Naive thymus-derived CD4-positive, alpha-beta T cell (primary cell): ENCODE measurements at regions not wholly inside any gene's neighbourhood (a gene's known extent, or its start where the extent isn't known, plus 50 kb on each side); places are given as distances from the start of the nearest gene placed in this dataset.

Experiments used
- ATAC-seq: fragments of 150-1000 bp; cut with Tn5 transposase; 2 replicates; pipeline ENCODE4 v1.10.0; 2021; ENCODE audit warnings: mild to moderate bottlenecking, moderate library complexity
- CTCF ChIA-PET: fragments of 350-600 bp; sonication (Branson Sonifier 250); formaldehyde crosslinking; loops from one replicate; lab custom pipeline; 2021; ENCODE audit warnings: antibody characterized with exemption; lab: Charles Lee
- POLR2A ChIA-PET: fragments of 350-600 bp; sonication (Branson Sonifier 250); formaldehyde crosslinking; loops from one replicate; lab custom pipeline; 2021; ENCODE audit warnings: antibody characterized with exemption, inconsistent platforms; lab: Charles Lee
- DNase-seq, 9 donors: peaks; one replicate each; pipeline versions ENCODE4 v3.0.0 to v3.0.0-alpha.2; 2020 to 2022; ENCODE audit warnings: mixed read lengths in 1 of 9
- H3K27ac ChIP-seq: one replicate; pipeline ENCODE4 v1.7.0; 2013; ENCODE audit warnings: mild to moderate bottlenecking, low read depth, low read length, moderate library complexity
- H3K27me3 ChIP-seq, 2 donors: one replicate each; pipeline ENCODE4 v1.7.0; 2013; ENCODE audit warnings: low read length in 2 of 2, mild to moderate bottlenecking in 2 of 2, moderate library complexity in 2 of 2; ENCODE audit not compliant: control insufficient read depth in 2 of 2, insufficient read depth in 2 of 2
- H3K36me3 ChIP-seq, 3 experiments: 1 replicate in 2 of 3; 2 replicates in 1 of 3; pipeline ENCODE4 v1.7.0; 2013; ENCODE audit warnings: low read length in 3 of 3, mild to moderate bottlenecking in 3 of 3, moderate library complexity in 1 of 3; ENCODE audit not compliant: insufficient read depth in 3 of 3, control insufficient read depth in 2 of 3
- H3K4me1 ChIP-seq, 2 donors: one replicate each; pipeline ENCODE4 v1.7.0; 2013; ENCODE audit warnings: low read length in 2 of 2, mild to moderate bottlenecking in 2 of 2, moderate library complexity in 1 of 2; ENCODE audit not compliant: control insufficient read depth in 2 of 2, insufficient read depth in 2 of 2
- H3K4me3 ChIP-seq: 2 replicates; pipeline ENCODE4 v1.7.0; 2013; ENCODE audit warnings: mild to moderate bottlenecking, low read length
- H3K9me3 ChIP-seq, 3 experiments: 1 replicate in 2 of 3; 2 replicates in 1 of 3; pipeline ENCODE4 v1.7.0; 2013; ENCODE audit warnings: low read length in 3 of 3; ENCODE audit not compliant: control insufficient read depth in 2 of 3
- H3K27ac Mint-ChIP-seq, 9 donors: one replicate each; pipeline ENCODE4 v1.8.0; 2020 to 2022; ENCODE audit warnings: mixed read lengths in 9 of 9, mild to moderate bottlenecking in 8 of 9, moderate library complexity in 5 of 9, inconsistent platforms in 2 of 9
- H3K27me3 Mint-ChIP-seq, 5 donors: one replicate each; pipeline ENCODE4 v1.8.0; 2021 to 2022; ENCODE audit warnings: mixed read lengths in 5 of 5, mild to moderate bottlenecking in 1 of 5
- H3K36me3 Mint-ChIP-seq, 5 donors: one replicate each; pipeline ENCODE4 v1.8.0; 2020 to 2022; ENCODE audit warnings: mixed read lengths in 5 of 5, mild to moderate bottlenecking in 3 of 5, inconsistent platforms in 1 of 5
- H3K4me1 Mint-ChIP-seq, 7 donors: one replicate each; pipeline ENCODE4 v1.8.0; 2020 to 2022; ENCODE audit warnings: mixed read lengths in 7 of 7, mild to moderate bottlenecking in 3 of 7, inconsistent platforms in 1 of 7
- H3K4me3 Mint-ChIP-seq, 10 donors: one replicate each; pipeline ENCODE4 v1.8.0; 2020 to 2022; ENCODE audit warnings: mild to moderate bottlenecking in 10 of 10, mixed read lengths in 10 of 10, moderate library complexity in 6 of 10, inconsistent platforms in 2 of 10
- H3K9me3 Mint-ChIP-seq, 11 donors: one replicate each; pipeline ENCODE4 v1.8.0; 2020 to 2022; ENCODE audit warnings: mixed read lengths in 11 of 11, mild to moderate bottlenecking in 4 of 11, inconsistent platforms in 1 of 11, moderate library complexity in 1 of 11
- intact Hi-C, 2 donors: fragments of 100-400 bp; cut with micrococcal nuclease; formaldehyde crosslinking; loops; one replicate each; pipeline ENCODE4 v1.15.1; 2023

- CTCF ChIA-PET, result interaction anchor here (0.6 kb wide), 1 partner anchor 11 kb away, joined by 3 read pairs; no protein-coding TSS in a partner anchor
- ATAC-seq (no peak), DNase-seq (no peak)
- POLR2A ChIA-PET, result no interaction called here
- H3K4me3 ChIP-seq, result no peak overlapping the region
- no peaks in the 10 kb centered on the region for H3K36me3 ChIP-seq
- no peaks in the 10 kb centered on the region for H3K4me1 Mint-ChIP-seq
- H3K27me3 ChIP-seq, result peaks cover 0 to 6% of the 10 kb centered on the region in 2 donors
- H3K9me3 ChIP-seq, result no peaks in the 10 kb centered on the region
- no peak overlapping the region for H3K27ac Mint-ChIP-seq
- no peak overlapping the region for H3K4me3 Mint-ChIP-seq
- H3K27me3 Mint-ChIP-seq, result peaks cover 26 to 53% (median 44%) of the 10 kb centered on the region in 5 donors
- H3K9me3 Mint-ChIP-seq, result peaks cover 0 to 2% (median 0%) of the 10 kb centered on the region in 11 donors
- H3K27ac ChIP-seq, result no peak overlapping the region
- no peaks in the 10 kb centered on the region for H3K4me1 ChIP-seq
- H3K36me3 Mint-ChIP-seq, result no peaks in the 10 kb centered on the region
- intact Hi-C loops, result no loop called here
Observed at GRCh38 chr2:19488009-19488691, 129.7 kb upstream of the OSR1 start.

DNA sequence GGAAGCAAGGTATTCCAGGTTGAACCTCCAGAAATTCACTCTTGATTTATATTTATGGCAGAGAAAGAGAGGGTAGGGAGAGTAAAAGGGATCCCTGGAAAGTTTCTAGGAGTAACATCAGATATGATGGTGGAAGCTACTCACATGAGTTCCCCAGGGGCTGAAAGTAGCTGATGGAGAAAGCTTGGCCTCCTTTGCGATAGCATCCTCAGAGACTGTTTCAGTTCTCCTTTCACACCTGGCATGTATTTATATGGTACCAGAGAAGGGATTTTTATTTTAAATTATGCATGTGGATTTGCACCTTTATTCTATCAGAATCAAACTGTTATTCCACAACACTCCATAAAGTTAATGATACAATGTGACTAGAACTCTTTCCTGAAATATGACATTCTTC lies 126.3 kb upstream of the OSR1 start:
- H3K27me3 Mint-ChIP-seq, result peaks cover 14 to 29% (median 23%) of the 10 kb centered on the region in 5 donors
- Histone ChIP-seq H3K4me3 (no peak overlapping the region), H3K36me3 (no peaks in the 10 kb centered on the region), H3K27me3 (peaks cover 0 to 6% of the 10 kb centered on the region in 2 donors), H3K27ac (no peak overlapping the region), H3K9me3 (no peaks in the 10 kb centered on the region), H3K4me1 (no peaks in the 10 kb centered on the region)
- no peak overlapping the region for H3K4me3 Mint-ChIP-seq
- H3K27ac Mint-ChIP-seq, result no peak overlapping the region
- no peaks in the 10 kb centered on the region for H3K4me1 Mint-ChIP-seq
- H3K9me3 Mint-ChIP-seq, result peaks cover 0 to 4% (median 0%) of the 10 kb centered on the region in 11 donors
- H3K36me3 Mint-ChIP-seq, result peaks cover 0 to 5% (median 0%) of the 10 kb centered on the region in 5 donors
- intact Hi-C loops, result no loop called here
- ChIA-PET CTCF (no interaction called here), POLR2A (no interaction called here)
- no peak for DNase-seq
- ATAC-seq, result no peak

- intact Hi-C loops, result no loop called here
- H3K36me3 ChIP-seq, result no peaks in the 10 kb centered on the region
- CTCF ChIA-PET, result no interaction called here
Observed at GRCh38 chr2:19480673-19481072, 122.2 kb upstream of the OSR1 start.

DNA sequence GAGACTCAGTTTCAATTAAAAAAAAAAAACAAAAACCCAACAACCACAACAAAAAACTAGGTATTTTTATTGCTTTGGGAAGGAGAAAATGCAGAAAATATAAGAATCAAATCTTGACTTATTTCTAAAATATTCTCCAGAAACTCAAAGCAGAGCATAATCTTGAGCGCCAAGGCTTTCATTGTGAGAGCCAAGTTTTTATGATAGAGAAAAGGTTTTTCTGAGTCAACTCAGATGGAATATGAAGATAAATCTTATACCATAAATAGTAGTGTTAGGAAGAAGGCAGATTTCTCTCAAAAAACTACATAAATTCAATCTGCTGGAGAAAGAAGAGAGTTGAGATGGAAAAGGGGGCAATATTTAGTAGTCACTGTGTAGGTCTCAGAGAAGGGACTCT lies 121.2 kb upstream of the OSR1 start:
- no peak overlapping the region for H3K4me3 Mint-ChIP-seq
- peaks cover 0 to 8% (median 0%) of the 10 kb centered on the region in 11 donors for H3K9me3 Mint-ChIP-seq
- Histone ChIP-seq H3K9me3 (no peaks in the 10 kb centered on the region), H3K4me3 (no peak overlapping the region), H3K27me3 (no peaks in the 10 kb centered on the region), H3K36me3 (no peaks in the 10 kb centered on the region), H3K4me1 (peaks cover 0 to 2% of the 10 kb centered on the region in 2 donors), H3K27ac (no peak overlapping the region)
- H3K27me3 Mint-ChIP-seq, result peaks cover 15 to 45% (median 20%) of the 10 kb centered on the region in 5 donors
- peaks cover 0 to 5% (median 0%) of the 10 kb centered on the region in 5 donors for H3K36me3 Mint-ChIP-seq
- no peak for DNase-seq
- peaks cover 0 to 7% (median 6%) of the 10 kb centered on the region in 7 donors for H3K4me1 Mint-ChIP-seq
- no peak overlapping the region for H3K27ac Mint-ChIP-seq
- intact Hi-C loops, result no loop called here
- no peak for ATAC-seq
- ChIA-PET POLR2A (no interaction called here), CTCF (no interaction called here)

More at GRCh38 chr2:19480673-19481072, 122.2 kb upstream of the OSR1 start:
- peaks cover 0 to 2% (median 0%) of the 10 kb centered on the region in 7 donors for H3K4me1 Mint-ChIP-seq
- Histone ChIP-seq H3K4me1 (no peaks in the 10 kb centered on the region), H3K9me3 (no peaks in the 10 kb centered on the region), H3K27ac (no peak overlapping the region), H3K27me3 (no peaks in the 10 kb centered on the region), H3K4me3 (no peak overlapping the region)
- peaks cover 0 to 5% (median 0%) of the 10 kb centered on the region in 11 donors for H3K9me3 Mint-ChIP-seq
- H3K4me3 Mint-ChIP-seq, result no peak overlapping the region
- DNase-seq (no peak), ATAC-seq (no peak)
- peaks cover 11 to 37% (median 25%) of the 10 kb centered on the region in 5 donors for H3K27me3 Mint-ChIP-seq
- H3K27ac Mint-ChIP-seq, result no peak overlapping the region
- POLR2A ChIA-PET, result no interaction called here
- H3K36me3 Mint-ChIP-seq, result peaks cover 0 to 5% (median 0%) of the 10 kb centered on the region in 5 donors

DNA sequence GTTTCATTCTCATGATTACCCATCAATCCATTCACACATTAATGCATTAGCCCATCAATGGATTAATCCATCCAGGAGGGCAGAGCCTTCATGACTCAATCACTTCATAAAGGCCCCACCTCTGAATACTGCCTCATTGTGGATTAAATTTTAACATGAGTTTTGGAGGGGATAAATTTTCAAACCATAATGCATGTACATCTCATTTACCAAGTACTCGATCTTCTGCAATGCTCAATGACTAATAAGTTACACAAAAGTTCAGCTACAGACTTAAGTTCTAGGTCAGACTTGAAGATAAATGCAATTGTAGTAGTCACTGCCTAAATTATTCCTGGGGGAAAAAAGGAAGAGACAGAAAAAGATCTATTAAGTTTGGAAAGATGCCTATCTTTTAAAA lies 120.0 kb upstream of the OSR1 start:
- DNase-seq, result no peak
- Histone ChIP-seq H3K27me3 (no peaks in the 10 kb centered on the region), H3K4me1 (peaks cover 5 to 12% of the 10 kb centered on the region in 2 donors), H3K9me3 (no peaks in the 10 kb centered on the region), H3K4me3 (no peak overlapping the region), H3K27ac (no peak overlapping the region), H3K36me3 (no peaks in the 10 kb centered on the region)
- intact Hi-C loops, result no loop called here
- Mint-ChIP-seq H3K27me3 (peaks cover 15 to 54% (median 26%) of the 10 kb centered on the region in 5 donors), H3K4me1 (peaks cover 10 to 19% (median 17%) of the 10 kb centered on the region in 7 donors), H3K27ac (no peak overlapping the region), H3K4me3 (no peak overlapping the region), H3K9me3 (peaks cover 0 to 14% (median 3%) of the 10 kb centered on the region in 11 donors), H3K36me3 (peaks cover 0 to 5% (median 0%) of the 10 kb centered on the region in 5 donors)
- ChIA-PET POLR2A (no interaction called here), CTCF (no interaction called here)
- ATAC-seq, result no peak

DNA sequence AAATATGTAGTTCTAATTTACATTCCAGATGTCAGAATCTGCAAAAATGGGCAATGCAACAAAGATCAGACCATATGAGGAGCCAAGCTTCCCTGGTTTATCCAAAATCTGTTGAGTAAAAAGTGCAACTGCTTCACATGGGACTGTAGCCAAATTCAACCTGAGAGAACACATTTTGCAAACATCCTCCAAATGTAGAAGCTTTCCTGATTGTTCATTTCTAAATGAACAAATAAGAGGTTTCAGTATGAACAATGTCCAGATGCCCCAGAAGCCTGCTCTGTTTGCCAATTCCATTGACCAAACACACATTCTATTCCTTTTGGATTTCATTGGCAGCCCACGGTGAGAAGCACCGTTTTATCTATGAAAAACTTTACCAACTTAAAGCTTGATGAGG lies 117.9 kb upstream of the OSR1 start:
- peaks cover 8 to 19% of the 10 kb centered on the region in 2 donors for H3K4me1 ChIP-seq
- ChIA-PET POLR2A (no interaction called here), CTCF (no interaction called here)
- no peak overlapping the region for H3K27ac ChIP-seq
- intact Hi-C loops, result no loop called here
- H3K4me3 ChIP-seq, result no peak overlapping the region
- no peak for DNase-seq
- no peak overlapping the region for H3K27ac Mint-ChIP-seq
- H3K4me3 Mint-ChIP-seq, result no peak overlapping the region
- H3K4me1 Mint-ChIP-seq, result peaks cover 11 to 32% (median 25%) of the 10 kb centered on the region in 7 donors
- peaks cover 0 to 14% (median 3%) of the 10 kb centered on the region in 11 donors for H3K9me3 Mint-ChIP-seq
- ATAC-seq, result no peak
- H3K27me3 Mint-ChIP-seq, result peaks cover 31 to 72% (median 44%) of the 10 kb centered on the region in 5 donors
- H3K27me3 ChIP-seq, result no peaks in the 10 kb centered on the region
- H3K36me3 ChIP-seq, result no peaks in the 10 kb centered on the region
- peaks cover 0 to 5% (median 0%) of the 10 kb centered on the region in 5 donors for H3K36me3 Mint-ChIP-seq
- H3K9me3 ChIP-seq, result no peaks in the 10 kb centered on the region
